ENCODE measurements at regions not wholly inside any gene's neighbourhood (a gene's known extent, or its start where the extent isn't known, plus 50 kb on each side); places are given as distances from the start of the nearest gene placed in this dataset.

GRCh38 chr2:167595021-167595420, 652.4 kb downstream of the STK39 start:
- Histone ChIP-seq H3K36me3 (replicated peaks in 1 of 2; ENCODE audit: control extremely low read depth in 1 of 2, control insufficient read depth in 1 of 2, extremely low read depth in 1 of 2, insufficient read depth in 2 of 2, low read length in 1 of 2) (no peaks in the 10 kb centered on the region), H3K27me3 (replicated peaks in 1 of 4; ENCODE audit: control extremely low read depth in 1 of 4, control insufficient read depth in 3 of 4, insufficient read depth in 4 of 4, low read length in 3 of 4) (no peaks in the 10 kb centered on the region), H3K9me3 (ENCODE audit: control extremely low read depth in 1 of 3, control insufficient read depth in 2 of 3, insufficient read depth in 1 of 3, low read length in 2 of 3) (no peaks in the 10 kb centered on the region), H3K4me2 (replicated peaks; ENCODE audit: low read depth, low read length, poor library complexity, severe bottlenecking) (no peak overlapping the region), H3K4me1 (ENCODE audit: control insufficient read depth in 2 of 2, insufficient read depth in 2 of 2, low read length in 2 of 2) (no peaks in the 10 kb centered on the region), H3K4me3 (ENCODE audit: control extremely low read depth in 1 of 5, extremely low read depth in 1 of 5, insufficient read depth in 1 of 5, low read depth in 2 of 5, low read length in 4 of 5) (no peak overlapping the region), H4K20me1 (ENCODE audit: control insufficient read depth, insufficient read depth, low read length, poor library complexity, severe bottlenecking) (no peaks in the 10 kb centered on the region), H2AFZ (ENCODE audit: insufficient read depth, low read depth, low read length, poor library complexity, severe bottlenecking) (no peak overlapping the region), H3K79me2 (ENCODE audit: control insufficient read depth, insufficient read depth, low read length) (no peaks in the 10 kb centered on the region), H3K9ac (ENCODE audit: low read length) (no peak overlapping the region), H3K27ac (ENCODE audit: low read length in 2 of 2) (no peak overlapping the region)
- intact Hi-C loops (cut with micrococcal nuclease), result no loop called here
- CTCF ChIA-PET, result no interaction called here
- TF ChIP-seq CTCF (IDR thresholded peaks at IDR 0.05) (no peak), EZH2 (IDR thresholded peaks at IDR 0.05; ENCODE audit: borderline replicate concordance, insufficient read depth, low read depth, low read length, poor library complexity, severe bottlenecking) (no peak)
- no peak overlapping the region for H3K4me3 Mint-ChIP-seq
- no peak for ATAC-seq (ENCODE audit: low read depth)
- WGBS (ENCODE audit: insufficient coverage), result 100% methylated on average over 1 of the region's 3 CpGs
- H3K4me1 Mint-ChIP-seq, result peaks cover 6% of the 10 kb centered on the region
- no peak for DNase-seq
- H3K27me3 Mint-ChIP-seq, result no peaks in the 10 kb centered on the region
- POLR2A ChIA-PET, result no interaction called here
- no peak overlapping the region for H3K27ac Mint-ChIP-seq
- no peaks in the 10 kb centered on the region for H3K9me3 Mint-ChIP-seq (ENCODE audit: insufficient read depth)

DNA sequence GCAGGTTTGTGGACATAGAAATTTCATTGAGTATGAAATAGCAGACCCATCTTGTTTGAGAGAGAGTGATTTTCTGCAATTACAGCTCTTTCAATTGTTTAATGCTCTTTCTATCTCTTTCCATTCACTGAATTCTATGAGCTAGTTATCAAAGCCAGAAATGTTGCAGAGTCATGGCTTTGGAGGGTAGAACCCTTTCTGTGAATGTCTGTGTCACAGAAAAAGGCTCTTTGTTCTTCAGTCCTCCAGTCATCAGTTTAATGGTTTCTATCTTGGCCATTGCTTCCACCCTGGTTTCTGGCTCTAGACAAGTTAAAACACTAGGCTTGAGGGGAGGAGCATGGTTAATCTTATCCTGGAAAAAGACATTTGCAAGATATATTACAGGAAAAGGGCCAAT, 655.0 kb downstream of the STK39 start:
- no peak overlapping the region for H3K9ac ChIP-seq (ENCODE audit: low read length)
- H3K4me2 ChIP-seq (replicated peaks; ENCODE audit: low read depth, low read length, poor library complexity, severe bottlenecking), result no peak overlapping the region
- no peaks in the 10 kb centered on the region for H3K9me3 Mint-ChIP-seq (ENCODE audit: insufficient read depth)
- H3K4me3 Mint-ChIP-seq, result no peak overlapping the region
- peaks cover 6% of the 10 kb centered on the region for H3K4me1 Mint-ChIP-seq
- ChIA-PET CTCF (no interaction called here), POLR2A (no interaction called here)
- H3K9me3 ChIP-seq (ENCODE audit: control extremely low read depth in 1 of 3, control insufficient read depth in 2 of 3, insufficient read depth in 1 of 3, low read length in 2 of 3), result no peaks in the 10 kb centered on the region
- H3K27me3 ChIP-seq (replicated peaks in 1 of 4; ENCODE audit: control extremely low read depth in 1 of 4, control insufficient read depth in 3 of 4, insufficient read depth in 4 of 4, low read length in 3 of 4), result no peaks in the 10 kb centered on the region
- H3K27me3 Mint-ChIP-seq, result no peaks in the 10 kb centered on the region
- H3K27ac ChIP-seq (ENCODE audit: low read length in 2 of 2), result no peak overlapping the region
- H3K79me2 ChIP-seq (ENCODE audit: control insufficient read depth, insufficient read depth, low read length), result no peaks in the 10 kb centered on the region
- ATAC-seq (ENCODE audit: low read depth), result no peak
- no peak for TF ChIP-seq CTCF (IDR thresholded peaks at IDR 0.05)
- no peak for TF ChIP-seq EZH2 (IDR thresholded peaks at IDR 0.05; ENCODE audit: borderline replicate concordance, insufficient read depth, low read depth, low read length, poor library complexity, severe bottlenecking)
- H3K27ac Mint-ChIP-seq, result no peak overlapping the region
- no peak overlapping the region for H2AFZ ChIP-seq (ENCODE audit: insufficient read depth, low read depth, low read length, poor library complexity, severe bottlenecking)
- H3K4me1 ChIP-seq (ENCODE audit: control insufficient read depth in 2 of 2, insufficient read depth in 2 of 2, low read length in 2 of 2), result no peaks in the 10 kb centered on the region
- H3K36me3 ChIP-seq (replicated peaks in 1 of 2; ENCODE audit: control extremely low read depth in 1 of 2, control insufficient read depth in 1 of 2, extremely low read depth in 1 of 2, insufficient read depth in 2 of 2, low read length in 1 of 2), result no peaks in the 10 kb centered on the region
- DNase-seq, result no peak
- intact Hi-C loops (cut with micrococcal nuclease), result no loop called here
- H4K20me1 ChIP-seq (ENCODE audit: control insufficient read depth, insufficient read depth, low read length, poor library complexity, severe bottlenecking), result no peaks in the 10 kb centered on the region
- no peak overlapping the region for H3K4me3 ChIP-seq (ENCODE audit: control extremely low read depth in 1 of 5, extremely low read depth in 1 of 5, insufficient read depth in 1 of 5, low read depth in 2 of 5, low read length in 4 of 5)
